Stimulated activated CD4-positive, alpha-beta T cell treated with anti-CD3 and anti-CD28 coated beads, TNF-alpha, amount 100 ng/mL, for 48 hours (primary cell): ENCODE measurements at regions not wholly inside any gene's neighbourhood (a gene's known extent, or its start where the extent isn't known, plus 50 kb on each side); places are given as distances from the start of the nearest gene placed in this dataset.

Experiments used
- DNase-seq, 3 donors: peaks; one replicate each; pipeline ENCODE4 v3.0.0-alpha.2; 2020; ENCODE audit warnings: low read depth in 3 of 3

DNA sequence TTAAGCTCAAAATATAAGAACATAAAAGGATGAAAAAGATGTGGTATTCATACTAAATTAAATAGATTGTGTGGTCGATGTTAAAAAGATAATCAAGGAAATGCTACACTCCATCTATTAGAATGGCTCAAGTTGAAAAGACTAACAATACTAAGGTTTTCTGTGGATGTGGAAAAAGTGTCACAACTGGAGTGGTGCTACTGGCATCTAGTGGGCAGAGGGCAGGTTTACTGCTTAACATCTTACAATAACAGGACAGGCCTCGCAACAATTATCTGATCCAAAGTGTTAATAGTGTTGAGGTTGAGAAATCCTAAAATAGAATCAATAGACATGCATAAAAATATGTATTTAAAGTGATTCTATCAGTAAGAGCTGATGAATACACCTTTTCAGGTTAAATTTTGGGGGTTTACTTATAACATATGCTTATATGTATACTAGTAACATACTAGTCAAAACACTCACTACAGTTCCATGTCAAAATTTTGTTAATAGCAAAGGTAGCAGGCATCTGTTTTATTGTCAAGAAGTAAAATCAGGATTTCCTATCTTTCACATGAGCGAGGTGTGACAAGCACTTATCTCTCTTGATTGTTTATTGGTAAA, 91.5 kb upstream of the TMEFF2 start:
- DNase-seq = no peak

DNA sequence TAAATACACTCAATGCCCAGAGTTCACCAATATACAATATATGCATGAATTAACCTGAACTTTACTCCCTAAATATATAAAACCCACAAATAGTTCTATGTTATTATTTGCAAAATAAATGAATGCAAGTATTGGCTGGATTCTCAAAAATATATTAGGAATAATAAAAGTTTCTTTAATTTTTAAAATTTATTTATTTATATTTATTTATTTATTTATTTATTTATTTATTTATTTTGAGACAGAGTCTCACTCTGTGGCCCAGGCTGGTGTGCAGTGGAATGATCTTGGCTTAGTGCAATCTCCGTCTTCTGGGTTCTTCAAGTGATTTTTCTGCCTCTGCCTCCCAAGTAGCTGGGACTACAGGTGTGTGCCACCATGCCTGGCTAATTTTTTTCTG, 88.7 kb upstream of the TMEFF2 start:
- no peak for DNase-seq

DNA sequence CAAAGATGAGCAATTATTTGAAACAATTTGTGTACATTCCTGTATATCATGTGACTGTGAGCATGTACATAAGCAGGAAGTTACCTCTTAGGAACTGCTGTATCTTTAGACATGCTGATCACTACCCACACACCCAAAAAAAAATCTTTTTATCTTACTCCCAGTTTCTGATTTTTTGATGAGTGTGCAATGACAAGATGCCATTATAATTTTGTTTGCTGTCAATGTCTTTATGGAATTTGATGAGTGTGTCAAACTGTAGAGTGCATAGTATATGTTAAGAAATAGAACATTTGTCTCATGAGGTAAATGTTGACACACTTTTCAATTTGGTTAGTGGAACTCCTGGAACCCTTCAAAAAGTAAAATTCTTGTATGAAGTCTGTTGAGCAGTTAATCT, 84.0 kb upstream of the TMEFF2 start:
- no peak for DNase-seq

DNA sequence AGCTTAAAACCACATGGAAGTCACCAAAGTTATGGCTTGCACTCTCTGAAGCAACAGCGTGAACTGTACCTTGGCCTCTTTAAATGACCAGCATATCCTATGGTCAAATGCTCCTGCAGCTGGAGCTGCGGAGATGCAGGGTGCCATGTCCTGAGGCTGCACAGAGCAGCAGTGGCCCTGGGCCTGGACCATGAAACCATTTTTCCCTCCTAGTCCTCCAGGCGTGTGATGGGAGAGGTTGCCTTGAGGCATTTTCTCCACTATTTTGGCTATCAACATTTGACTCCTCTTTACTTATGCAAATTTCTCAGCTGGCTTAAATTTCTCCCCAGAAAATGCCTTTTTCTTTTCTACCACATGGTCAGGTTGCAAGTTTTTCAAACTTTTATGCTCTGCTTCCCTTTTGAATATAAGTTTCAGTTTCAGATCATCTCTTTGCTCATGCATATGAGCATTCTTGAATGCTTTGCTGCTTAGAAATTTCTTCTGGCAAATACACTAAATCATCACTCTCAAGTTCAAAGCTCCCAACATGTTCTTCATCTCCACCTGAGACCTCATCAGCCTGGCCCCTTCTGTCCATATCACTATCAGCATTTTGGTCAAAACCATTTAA, 82.9 kb upstream of the TMEFF2 start:
- no peak for DNase-seq

DNA sequence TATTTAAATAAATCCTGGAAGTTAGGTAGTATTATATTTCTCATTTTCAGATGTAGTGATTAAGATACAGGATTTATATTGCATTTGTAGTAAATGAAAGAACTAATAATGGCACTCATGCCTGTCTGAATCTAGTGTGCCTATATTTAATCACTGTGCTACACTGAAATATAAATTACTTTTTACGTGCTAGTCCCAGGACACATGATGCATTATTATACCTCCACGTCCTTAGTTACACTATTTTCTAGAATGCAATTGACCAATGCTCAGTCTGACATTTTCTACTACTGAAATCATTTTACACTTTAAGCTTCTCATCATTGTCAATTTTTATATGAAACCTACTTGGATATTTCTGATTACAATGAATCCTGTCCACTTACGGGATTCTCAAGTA, 80.9 kb upstream of the TMEFF2 start:
- no peak for DNase-seq

DNA sequence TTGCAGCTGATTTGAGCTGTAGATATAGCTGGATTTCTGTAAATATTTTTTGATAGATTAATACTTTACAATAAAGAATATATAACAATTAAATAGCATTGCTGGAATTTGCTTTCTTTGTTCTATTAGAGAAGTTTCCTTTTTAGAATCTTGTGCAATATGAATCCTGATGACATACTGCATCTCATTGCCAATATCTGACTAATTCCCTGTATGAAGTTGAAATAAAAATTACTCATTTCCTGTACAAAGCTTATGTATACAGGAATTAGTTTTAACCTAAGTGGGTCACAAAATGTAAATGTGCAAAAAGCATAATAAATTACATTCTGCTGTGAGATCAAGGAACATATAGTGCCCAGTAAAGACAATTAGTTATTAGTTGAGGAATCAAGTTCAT, 72.8 kb upstream of the TMEFF2 start:
- no peak for DNase-seq

DNA sequence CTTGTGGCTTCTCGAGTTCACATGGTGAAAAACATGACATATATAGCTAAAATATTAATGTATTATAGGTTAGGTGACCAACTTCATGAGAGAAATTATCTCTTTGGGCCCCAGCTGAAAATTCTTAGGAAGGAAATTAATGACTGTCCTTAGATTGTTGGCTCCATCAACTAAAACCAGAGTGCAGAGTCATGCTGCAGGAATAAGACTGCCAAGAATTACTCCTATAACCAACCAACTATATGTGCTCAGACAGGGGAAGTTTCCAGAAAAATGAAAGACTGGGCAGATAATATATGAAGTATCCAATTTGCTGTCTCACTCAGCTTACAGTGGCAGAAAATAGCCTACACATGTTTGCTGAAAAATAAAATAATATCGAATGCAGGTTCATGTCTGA, 71.0 kb upstream of the TMEFF2 start:
- DNase-seq = no peak

DNA sequence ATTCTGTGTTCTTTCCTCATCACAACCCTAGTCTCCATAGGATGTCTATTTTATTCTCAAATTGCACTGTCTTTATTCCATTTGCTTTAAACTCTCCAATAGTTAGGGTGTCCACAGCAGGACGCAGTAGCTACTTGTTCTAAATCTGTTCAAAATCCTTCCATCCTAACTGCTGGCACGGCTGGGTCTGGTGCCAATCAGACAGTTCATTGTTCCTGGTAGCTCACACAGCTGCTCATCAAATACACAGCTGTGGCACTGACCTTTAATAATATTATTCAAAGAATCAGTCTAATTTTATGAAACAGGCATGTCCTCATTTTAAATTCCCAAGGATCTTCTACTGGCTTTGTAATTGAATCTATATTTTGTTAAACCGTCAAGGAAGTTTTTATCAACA, 59.7 kb upstream of the TMEFF2 start:
- no peak for DNase-seq

DNA sequence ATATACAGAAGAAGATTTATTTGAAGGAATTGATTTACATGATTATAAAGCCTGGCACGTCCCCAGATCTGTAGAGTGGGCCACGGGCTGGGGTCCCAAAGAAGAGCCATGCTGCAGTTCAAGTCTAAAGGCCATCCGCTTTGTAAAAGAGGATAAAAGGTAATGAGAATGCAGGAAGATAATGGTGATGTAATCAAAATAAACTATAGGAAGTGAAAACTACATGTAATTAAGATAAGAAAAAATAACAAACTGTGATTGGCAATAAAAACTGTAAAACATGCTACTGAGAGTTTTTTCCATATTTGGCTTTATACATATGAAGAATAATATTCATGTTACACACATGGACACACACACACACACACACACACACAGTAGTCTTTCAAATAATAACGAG, 59.0 kb upstream of the TMEFF2 start:
- DNase-seq = no peak

DNA sequence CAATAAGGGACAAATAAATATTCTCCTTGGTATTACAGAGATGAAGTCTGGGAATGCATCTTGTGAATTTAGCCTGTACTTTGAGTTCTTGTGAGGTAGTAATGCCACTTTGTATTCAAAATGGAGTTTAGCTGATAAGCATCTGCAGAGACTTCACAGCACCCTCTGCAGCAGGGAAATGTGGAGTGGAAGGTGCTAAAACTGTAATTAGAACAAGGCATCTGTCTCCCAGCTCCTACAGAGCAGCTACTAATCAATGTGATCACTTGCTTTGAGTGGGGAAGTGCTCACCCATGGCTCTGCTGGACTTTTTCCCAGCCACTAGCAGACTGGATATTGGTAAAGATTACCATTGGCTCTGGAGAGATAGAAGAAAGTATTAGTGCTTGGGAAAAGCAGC, 56.2 kb upstream of the TMEFF2 start:
- DNase-seq = no peak

DNA sequence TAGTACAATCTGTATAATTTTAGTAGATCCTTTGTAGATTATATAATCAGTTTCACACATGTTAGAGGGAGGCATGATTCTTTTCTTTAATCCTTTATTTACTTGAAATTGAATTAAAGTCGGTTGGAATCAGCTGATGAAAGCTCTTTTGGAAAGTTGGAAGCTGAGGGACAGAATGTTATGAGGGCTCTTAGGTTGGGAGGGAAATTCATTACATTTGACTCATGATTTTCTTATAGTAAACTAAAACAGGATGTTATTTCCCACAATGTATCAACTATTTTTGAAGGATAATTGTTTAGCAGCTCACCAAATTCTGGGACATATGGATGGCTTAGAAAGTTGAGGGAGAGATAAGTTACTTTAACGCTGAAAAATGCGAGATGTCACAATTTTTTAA, 52.7 kb upstream of the TMEFF2 start:
- no peak for DNase-seq

DNA sequence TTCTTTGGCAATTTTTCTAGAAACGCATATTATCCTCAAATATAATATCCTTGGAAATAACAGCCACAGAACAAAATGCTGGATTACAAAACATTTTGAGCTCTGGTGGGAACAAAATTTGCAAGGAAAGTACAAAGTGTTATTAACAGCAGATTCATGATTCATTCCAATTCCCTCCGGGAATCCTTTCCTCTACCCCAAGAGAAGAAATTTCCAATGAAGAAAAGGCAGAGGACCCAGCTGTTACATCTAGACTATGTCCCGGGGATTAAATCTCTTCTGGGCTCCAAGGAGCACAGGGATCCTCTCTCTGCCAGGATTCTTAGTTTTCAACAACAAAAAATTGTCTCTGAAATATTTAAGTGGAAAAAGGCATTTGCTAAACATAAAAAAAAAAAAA, 51.6 kb upstream of the TMEFF2 start:
- no peak for DNase-seq

DNA sequence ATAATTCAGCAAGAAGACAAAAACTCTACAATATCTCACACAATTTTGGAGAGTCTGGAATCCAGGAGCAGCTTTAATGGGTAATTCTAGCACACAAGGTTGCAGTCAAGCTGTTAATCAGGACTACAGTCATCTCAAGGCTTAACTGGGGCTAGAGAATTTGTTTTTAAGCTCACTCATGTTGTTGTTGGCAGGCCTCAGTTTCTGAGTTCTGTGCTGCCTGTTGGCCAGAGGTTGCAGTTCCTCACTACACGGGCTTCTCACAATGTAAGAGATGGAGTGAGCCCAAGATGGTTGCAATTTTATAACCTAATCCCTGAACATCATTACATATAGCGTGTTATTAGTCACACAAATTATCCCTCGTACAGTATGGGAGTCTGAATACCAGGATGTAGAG, 50.6 kb upstream of the TMEFF2 start:
- DNase-seq = no peak
